ENCODE measurements at regions not wholly inside any gene's neighbourhood (a gene's known extent, or its start where the extent isn't known, plus 50 kb on each side); places are given as distances from the start of the nearest gene placed in this dataset.

DNA sequence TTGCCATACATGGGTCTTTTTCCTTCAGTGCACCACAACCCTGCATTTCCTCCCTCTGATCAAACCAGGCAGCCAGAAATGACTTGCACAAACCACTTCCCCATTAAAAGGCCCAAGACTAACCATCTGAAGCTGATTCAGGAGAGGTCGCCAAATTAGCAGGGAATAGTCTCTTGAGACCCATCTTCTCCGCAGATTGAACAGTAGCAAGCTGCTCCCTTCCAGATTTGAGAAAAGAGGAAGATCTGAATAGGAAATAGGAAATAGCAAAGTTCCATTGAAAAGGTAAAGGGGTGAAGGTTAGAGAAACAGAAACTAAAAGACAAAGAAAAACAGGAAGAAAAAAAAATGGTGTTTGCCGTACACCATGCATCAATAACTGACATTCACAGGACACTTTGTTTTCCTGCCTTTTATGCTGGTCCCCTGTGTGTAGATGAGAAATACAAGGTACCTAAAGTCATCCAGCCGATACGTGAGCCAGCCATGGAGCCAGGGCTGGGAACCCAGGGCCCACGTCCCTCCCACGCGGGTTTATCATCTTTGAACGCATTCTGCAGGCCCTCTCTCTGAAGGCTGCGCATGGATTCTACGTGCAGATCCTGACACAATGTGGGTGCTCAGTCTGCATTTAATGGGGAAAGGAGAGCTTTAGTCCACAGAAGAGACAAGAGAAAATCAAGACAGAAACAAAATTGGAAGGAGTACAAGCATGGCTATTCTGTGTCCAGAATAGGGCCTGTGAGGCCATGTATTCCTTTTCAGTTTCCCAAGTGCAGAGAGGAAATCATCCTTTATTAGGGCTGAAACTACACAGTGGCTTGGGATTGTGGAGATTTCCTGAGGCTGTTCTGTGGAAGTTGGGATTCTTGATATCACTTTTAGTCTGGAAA, 268.4 kb upstream of the NPVF start:
- Histone ChIP-seq H3K9ac (ENCODE audit: low read length) (no peak overlapping the region), H3K4me1 (ENCODE audit: control insufficient read depth, low read depth, low read length) (no peaks in the 10 kb centered on the region), H3K4me3 (ENCODE audit: low read length) (no peak overlapping the region), H3K9me3 (ENCODE audit: control insufficient read depth, low read depth, low read length) (no peaks in the 10 kb centered on the region), H3K27ac (ENCODE audit: low read length) (no peak overlapping the region), H3K36me3 (ENCODE audit: control insufficient read depth, low read depth, low read length) (no peaks in the 10 kb centered on the region), H3K27me3 (ENCODE audit: control insufficient read depth, insufficient read depth, low read length) (no peaks in the 10 kb centered on the region)

DNA sequence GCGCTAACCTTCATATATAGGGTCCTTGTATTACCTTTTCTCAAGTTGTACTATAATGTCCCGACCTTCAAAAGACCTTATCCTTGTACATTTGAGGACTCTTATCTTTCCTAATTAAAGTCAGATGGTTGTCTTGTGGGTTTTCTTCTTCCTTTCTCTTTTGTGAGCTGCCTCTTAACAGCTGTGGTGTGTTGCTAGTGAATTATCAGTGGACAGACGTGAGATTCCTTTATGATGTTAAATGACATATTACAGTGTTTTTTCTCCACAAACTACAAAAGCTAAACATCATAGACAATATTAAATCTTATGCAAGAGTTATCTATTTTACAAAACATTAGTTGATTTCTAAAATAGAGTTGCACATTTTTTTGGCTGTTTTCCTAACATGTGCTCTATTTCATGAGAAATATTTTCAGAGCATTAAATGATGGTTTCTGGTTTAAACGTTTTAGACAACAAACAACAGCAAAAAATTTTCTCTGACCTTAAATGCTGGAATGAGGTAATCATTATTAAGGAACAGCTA, 272.2 kb upstream of the NPVF start:
- no peaks in the 10 kb centered on the region for H3K36me3 ChIP-seq (ENCODE audit: control insufficient read depth, low read depth, low read length)

DNA sequence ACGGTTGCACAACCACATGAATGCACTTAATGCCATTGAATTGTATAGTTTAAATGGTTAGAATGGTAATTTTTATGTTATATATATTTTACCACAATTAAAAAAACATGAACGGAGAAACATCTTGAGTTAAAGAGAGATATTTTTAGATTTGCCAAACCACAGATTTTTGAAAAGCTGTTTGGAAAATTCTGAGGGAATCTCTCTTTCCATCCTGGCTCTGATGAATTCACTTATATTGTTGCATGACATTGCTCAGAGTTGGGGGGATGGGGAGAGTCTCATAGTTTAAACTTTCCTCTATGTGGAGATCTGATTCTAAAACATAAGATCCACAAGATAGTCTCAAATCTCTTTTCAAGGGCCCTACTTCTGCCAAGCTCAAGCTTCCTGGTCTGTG, 275.0 kb upstream of the NPVF start:
- H3K9ac ChIP-seq (ENCODE audit: low read length): no peak overlapping the region
- no peaks in the 10 kb centered on the region for H3K4me1 ChIP-seq (ENCODE audit: control insufficient read depth, low read depth, low read length)
- H3K27ac ChIP-seq (ENCODE audit: low read length): no peak overlapping the region
- H3K36me3 ChIP-seq (ENCODE audit: control insufficient read depth, low read depth, low read length): no peaks in the 10 kb centered on the region
- no peaks in the 10 kb centered on the region for H3K9me3 ChIP-seq (ENCODE audit: control insufficient read depth, low read depth, low read length)
- no peaks in the 10 kb centered on the region for H3K27me3 ChIP-seq (ENCODE audit: control insufficient read depth, insufficient read depth, low read length)
- no peak overlapping the region for H3K4me3 ChIP-seq (ENCODE audit: low read length)

More for the DNA sequence above, 272.2 kb upstream of the NPVF start:
- Histone ChIP-seq H3K9ac (ENCODE audit: low read length) (no peak overlapping the region), H3K4me1 (ENCODE audit: control insufficient read depth, low read depth, low read length) (no peaks in the 10 kb centered on the region), H3K27me3 (ENCODE audit: control insufficient read depth, insufficient read depth, low read length) (no peaks in the 10 kb centered on the region), H3K9me3 (ENCODE audit: control insufficient read depth, low read depth, low read length) (no peaks in the 10 kb centered on the region), H3K27ac (ENCODE audit: low read length) (no peak overlapping the region), H3K4me3 (ENCODE audit: low read length) (no peak overlapping the region)

DNA sequence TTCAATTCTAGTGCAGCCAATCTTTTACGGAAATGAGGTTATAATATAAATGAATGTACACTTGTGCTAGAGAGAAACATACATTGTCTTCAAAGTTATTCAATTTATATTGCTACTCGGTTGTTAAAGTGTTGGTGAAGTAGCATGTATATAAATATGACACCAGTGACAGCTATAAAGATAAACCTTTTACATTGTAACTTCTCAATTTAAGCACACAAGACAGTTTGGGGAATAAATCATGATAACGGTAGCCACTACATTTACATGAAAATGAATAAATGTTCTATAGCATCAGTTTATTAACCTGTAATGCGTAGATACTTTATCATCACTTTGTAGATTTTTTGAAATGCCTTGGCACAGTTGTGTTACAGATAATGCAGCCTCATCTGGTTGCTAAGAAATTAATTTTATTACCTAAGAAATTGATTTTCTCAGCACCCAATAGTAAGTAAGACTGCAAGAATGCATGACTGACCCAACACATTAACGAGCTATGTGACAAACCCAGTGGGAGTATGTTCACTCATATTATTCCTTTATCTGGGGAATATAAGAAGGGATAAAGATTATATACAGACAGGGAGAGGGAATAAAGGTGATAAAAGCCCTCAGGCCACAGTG, 283.9 kb upstream of the NPVF start:
- H3K4me3 ChIP-seq (ENCODE audit: low read length): no peak overlapping the region
- H3K27ac ChIP-seq (ENCODE audit: low read length): no peak overlapping the region
- no peaks in the 10 kb centered on the region for H3K36me3 ChIP-seq (ENCODE audit: control insufficient read depth, low read depth, low read length)
- H3K9me3 ChIP-seq (ENCODE audit: control insufficient read depth, low read depth, low read length): no peaks in the 10 kb centered on the region
- H3K4me1 ChIP-seq (ENCODE audit: control insufficient read depth, low read depth, low read length): no peaks in the 10 kb centered on the region
- no peak overlapping the region for H3K9ac ChIP-seq (ENCODE audit: low read length)
- no peaks in the 10 kb centered on the region for H3K27me3 ChIP-seq (ENCODE audit: control insufficient read depth, insufficient read depth, low read length)

DNA sequence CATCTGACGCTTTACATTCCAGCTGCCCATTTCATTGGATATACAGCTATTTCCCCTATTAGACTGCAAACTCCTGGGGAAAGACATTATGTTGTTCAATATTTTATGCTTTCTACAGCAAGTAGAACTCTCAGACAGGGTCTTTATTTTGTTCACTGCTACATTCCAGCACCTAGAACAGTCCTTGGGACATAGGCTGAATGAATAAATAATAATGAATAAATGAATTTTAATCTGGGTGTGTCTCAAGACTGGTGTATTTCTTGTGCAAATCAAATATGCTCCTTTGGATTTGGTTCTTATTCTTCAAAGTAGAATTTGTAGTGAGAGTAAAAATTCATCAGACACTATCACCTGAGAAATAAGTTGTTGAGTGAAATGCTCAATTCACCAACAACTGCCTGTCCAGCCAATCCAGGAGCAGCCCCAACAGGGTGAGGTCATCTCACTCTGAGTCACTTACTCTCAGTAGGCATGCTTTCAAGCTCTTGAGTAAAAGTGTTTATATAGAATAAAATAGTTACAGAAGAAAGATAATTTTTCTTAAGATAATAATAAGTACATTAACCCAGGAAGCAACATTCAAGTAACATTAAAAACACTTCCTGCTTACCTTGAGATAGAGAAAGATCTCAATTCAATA, 287.5 kb upstream of the NPVF start:
- H3K36me3 ChIP-seq (ENCODE audit: control insufficient read depth, low read depth, low read length): no peaks in the 10 kb centered on the region
- no peaks in the 10 kb centered on the region for H3K27me3 ChIP-seq (ENCODE audit: control insufficient read depth, insufficient read depth, low read length)
- H3K4me3 ChIP-seq (ENCODE audit: low read length): no peak overlapping the region
- no peak overlapping the region for H3K9ac ChIP-seq (ENCODE audit: low read length)
- H3K4me1 ChIP-seq (ENCODE audit: control insufficient read depth, low read depth, low read length): no peaks in the 10 kb centered on the region
- H3K9me3 ChIP-seq (ENCODE audit: control insufficient read depth, low read depth, low read length): no peaks in the 10 kb centered on the region
- H3K27ac ChIP-seq (ENCODE audit: low read length): no peak overlapping the region

DNA sequence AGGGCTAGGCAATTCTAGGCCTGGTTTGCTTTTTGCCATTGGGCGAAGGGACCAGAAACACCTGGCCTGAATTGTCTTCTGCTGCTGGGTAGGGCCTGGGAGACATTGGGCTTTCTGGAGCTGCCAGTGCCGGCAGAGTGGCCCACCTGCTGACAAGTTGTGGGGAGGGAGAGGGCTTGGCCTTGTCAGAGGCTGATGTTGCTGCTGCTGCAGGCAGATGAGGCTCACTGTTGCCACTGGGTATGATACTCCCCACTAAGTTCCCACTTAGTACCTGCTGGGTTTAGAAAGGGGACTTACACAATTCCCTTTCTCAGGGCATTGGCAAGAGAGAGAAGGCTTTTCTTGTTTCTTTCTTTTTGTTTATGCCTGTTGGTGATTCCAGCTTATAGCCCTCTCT, 289.6 kb upstream of the NPVF start:
- no peaks in the 10 kb centered on the region for H3K4me1 ChIP-seq (ENCODE audit: control insufficient read depth, low read depth, low read length)

DNA sequence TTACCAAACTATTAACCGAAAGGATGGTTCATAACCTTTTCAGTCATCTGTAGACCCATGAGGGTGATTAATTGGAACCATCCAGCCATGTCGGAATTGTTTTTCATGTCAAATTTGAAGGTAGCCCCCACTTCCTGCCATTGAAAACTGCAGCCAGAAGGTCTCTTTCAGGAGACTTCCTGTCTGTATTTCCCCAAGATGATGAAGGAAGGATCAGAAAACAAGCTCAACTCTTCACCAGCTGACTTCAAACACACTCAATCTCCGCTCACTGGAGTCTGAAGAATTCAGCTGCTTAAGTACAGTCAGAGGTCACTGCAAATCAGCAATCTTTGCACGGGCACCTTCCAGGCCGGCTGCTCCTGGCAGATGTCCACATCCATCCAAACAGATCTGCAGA, 291.7 kb upstream of the NPVF start:
- Histone ChIP-seq H3K4me3 (ENCODE audit: low read length) (no peak overlapping the region), H3K27ac (ENCODE audit: low read length) (no peak overlapping the region), H3K36me3 (ENCODE audit: control insufficient read depth, low read depth, low read length) (no peaks in the 10 kb centered on the region), H3K9ac (ENCODE audit: low read length) (no peak overlapping the region), H3K4me1 (ENCODE audit: control insufficient read depth, low read depth, low read length) (no peaks in the 10 kb centered on the region), H3K9me3 (ENCODE audit: control insufficient read depth, low read depth, low read length) (no peaks in the 10 kb centered on the region), H3K27me3 (ENCODE audit: control insufficient read depth, insufficient read depth, low read length) (no peaks in the 10 kb centered on the region)

More for the DNA sequence above, 289.6 kb upstream of the NPVF start:
- Histone ChIP-seq H3K4me3 (ENCODE audit: low read length) (no peak overlapping the region), H3K27ac (ENCODE audit: low read length) (no peak overlapping the region), H3K9me3 (ENCODE audit: control insufficient read depth, low read depth, low read length) (no peaks in the 10 kb centered on the region), H3K36me3 (ENCODE audit: control insufficient read depth, low read depth, low read length) (no peaks in the 10 kb centered on the region), H3K9ac (ENCODE audit: low read length) (no peak overlapping the region), H3K27me3 (ENCODE audit: control insufficient read depth, insufficient read depth, low read length) (no peaks in the 10 kb centered on the region)

DNA sequence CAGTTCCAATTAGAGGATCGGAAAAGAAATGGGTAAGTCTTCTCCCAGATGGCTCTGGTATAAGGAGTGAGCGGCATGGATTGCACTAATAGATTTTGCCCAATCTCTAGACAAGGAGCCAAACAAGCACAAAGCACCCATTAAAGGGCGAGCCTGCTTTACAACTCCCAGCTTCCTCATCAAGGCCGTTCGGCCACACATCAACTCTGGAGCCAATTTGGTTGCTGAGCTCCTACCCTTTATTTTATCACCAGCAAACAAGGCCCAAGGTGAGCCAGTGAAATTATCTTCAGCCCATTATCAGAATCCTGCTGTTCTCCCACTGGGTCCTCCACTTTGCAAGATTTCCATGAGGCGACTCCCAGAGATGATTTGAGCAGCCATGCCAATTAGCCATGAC, 292.2 kb upstream of the NPVF start:
- H3K4me1 ChIP-seq (ENCODE audit: control insufficient read depth, low read depth, low read length): no peaks in the 10 kb centered on the region
- H3K36me3 ChIP-seq (ENCODE audit: control insufficient read depth, low read depth, low read length): no peaks in the 10 kb centered on the region
- no peaks in the 10 kb centered on the region for H3K27me3 ChIP-seq (ENCODE audit: control insufficient read depth, insufficient read depth, low read length)
- no peak overlapping the region for H3K27ac ChIP-seq (ENCODE audit: low read length)
- no peak overlapping the region for H3K4me3 ChIP-seq (ENCODE audit: low read length)
- H3K9me3 ChIP-seq (ENCODE audit: control insufficient read depth, low read depth, low read length): no peaks in the 10 kb centered on the region
- H3K9ac ChIP-seq (ENCODE audit: low read length): no peak overlapping the region

DNA sequence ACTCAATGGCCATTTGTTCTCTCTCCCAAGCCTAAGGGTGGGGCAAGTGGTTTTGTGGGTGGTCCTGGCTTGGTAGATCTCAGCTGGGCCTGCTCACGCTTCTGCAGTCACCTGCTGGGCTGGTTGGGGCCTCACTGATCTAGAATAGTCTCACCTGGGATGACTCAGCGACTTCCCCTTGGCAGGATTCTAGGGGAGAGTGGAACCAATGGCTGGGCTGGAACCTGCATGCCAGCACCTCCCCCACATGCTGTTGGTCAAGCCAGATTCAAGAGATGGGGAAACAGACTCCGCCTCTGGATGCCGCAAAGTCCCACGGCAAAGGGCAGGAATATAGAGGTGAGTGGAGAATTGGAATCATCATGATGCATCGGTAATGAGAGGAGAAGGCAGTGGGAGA, 292.9 kb upstream of the NPVF start:
- Histone ChIP-seq H3K4me3 (ENCODE audit: low read length) (no peak overlapping the region), H3K36me3 (ENCODE audit: control insufficient read depth, low read depth, low read length) (no peaks in the 10 kb centered on the region), H3K9ac (ENCODE audit: low read length) (no peak overlapping the region), H3K27me3 (ENCODE audit: control insufficient read depth, insufficient read depth, low read length) (no peaks in the 10 kb centered on the region), H3K27ac (ENCODE audit: low read length) (no peak overlapping the region), H3K4me1 (ENCODE audit: control insufficient read depth, low read depth, low read length) (no peaks in the 10 kb centered on the region), H3K9me3 (ENCODE audit: control insufficient read depth, low read depth, low read length) (no peaks in the 10 kb centered on the region)

DNA sequence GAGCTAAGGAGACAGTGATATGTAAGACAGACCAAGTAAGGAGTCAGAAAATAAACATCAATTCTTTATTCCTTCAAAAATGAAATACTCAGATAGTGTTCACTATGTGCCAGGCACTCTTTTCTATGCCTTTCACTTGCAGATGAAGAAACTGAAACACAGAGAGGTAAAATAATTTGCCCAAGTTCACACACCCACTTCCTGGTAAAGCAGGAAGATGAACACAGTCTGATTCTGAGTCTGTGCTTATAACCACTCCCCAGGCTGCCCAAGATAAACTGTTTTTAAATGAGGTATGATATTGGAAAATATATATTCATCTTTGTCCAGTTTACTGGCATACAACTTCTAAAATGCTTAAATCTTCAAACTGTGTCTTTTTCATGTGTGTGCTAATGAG, 294.4 kb upstream of the NPVF start:
- no peaks in the 10 kb centered on the region for H3K27me3 ChIP-seq (ENCODE audit: control insufficient read depth, insufficient read depth, low read length)
- H3K36me3 ChIP-seq (ENCODE audit: control insufficient read depth, low read depth, low read length): no peaks in the 10 kb centered on the region
- H3K9ac ChIP-seq (ENCODE audit: low read length): no peak overlapping the region
- H3K4me1 ChIP-seq (ENCODE audit: control insufficient read depth, low read depth, low read length): no peaks in the 10 kb centered on the region
- H3K27ac ChIP-seq (ENCODE audit: low read length): no peak overlapping the region
- no peak overlapping the region for H3K4me3 ChIP-seq (ENCODE audit: low read length)
- H3K9me3 ChIP-seq (ENCODE audit: control insufficient read depth, low read depth, low read length): no peaks in the 10 kb centered on the region

DNA sequence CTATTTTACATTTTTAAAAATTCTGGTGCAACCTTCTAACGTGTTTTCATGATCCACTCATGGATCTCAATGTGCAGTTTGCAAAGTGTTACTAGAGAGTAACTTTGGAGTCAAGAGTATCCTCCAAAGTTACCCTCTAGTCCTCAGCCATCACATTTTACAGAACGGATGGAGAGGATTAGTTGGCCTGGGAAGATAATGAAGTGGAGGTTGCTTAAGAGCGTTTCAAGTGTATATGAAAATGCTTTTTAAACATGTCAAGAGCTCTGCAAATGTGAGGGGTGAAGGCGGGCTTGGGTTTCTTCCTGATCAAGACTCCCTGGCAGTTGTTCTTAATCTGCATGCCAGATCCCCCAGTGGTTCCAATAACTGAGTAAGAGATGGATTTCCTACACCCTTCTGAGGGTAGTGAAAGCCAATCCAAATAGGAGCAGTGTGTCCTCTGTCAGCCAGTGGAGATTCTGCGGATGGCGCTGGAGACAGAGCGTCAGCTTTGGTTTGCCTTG, 299.4 kb upstream of the NPVF start:
- H3K4me3 ChIP-seq (ENCODE audit: low read length): no peak overlapping the region
- H3K27ac ChIP-seq (ENCODE audit: low read length): no peak overlapping the region
- no peak overlapping the region for H3K9ac ChIP-seq (ENCODE audit: low read length)
- H3K36me3 ChIP-seq (ENCODE audit: control insufficient read depth, low read depth, low read length): no peaks in the 10 kb centered on the region
- no peaks in the 10 kb centered on the region for H3K4me1 ChIP-seq (ENCODE audit: control insufficient read depth, low read depth, low read length)
- no peaks in the 10 kb centered on the region for H3K9me3 ChIP-seq (ENCODE audit: control insufficient read depth, low read depth, low read length)
- no peaks in the 10 kb centered on the region for H3K27me3 ChIP-seq (ENCODE audit: control insufficient read depth, insufficient read depth, low read length)
